HUES48 (cell line): ENCODE measurements at regions not wholly inside any gene's neighbourhood (a gene's known extent, or its start where the extent isn't known, plus 50 kb on each side); places are given as distances from the start of the nearest gene placed in this dataset.
"Not testable (repeated sequence)": the region's sequence is repeated elsewhere in the genome, so short reads cannot be mapped to it uniquely, and the experiment has no call there.

Experiments used
- H3K27ac ChIP-seq: one replicate; pipeline ENCODE4 v1.7.0; 2013; ENCODE audit warnings: low read depth, low read length, inconsistent platforms
- H3K27me3 ChIP-seq: 2 replicates; pipeline ENCODE4 v1.6.1; 2013; ENCODE audit warnings: mild to moderate bottlenecking, low read length; ENCODE audit not compliant: control insufficient read depth, insufficient read depth
- H3K36me3 ChIP-seq: 2 replicates; pipeline ENCODE4 v1.6.1; 2013; ENCODE audit warnings: low read length; ENCODE audit not compliant: control insufficient read depth, insufficient read depth
- H3K4me1 ChIP-seq: 2 replicates; pipeline ENCODE4 v1.6.1; 2013; ENCODE audit warnings: mild to moderate bottlenecking, low read length; ENCODE audit not compliant: control insufficient read depth, insufficient read depth
- H3K4me3 ChIP-seq: 2 replicates; pipeline ENCODE4 v1.5.1; 2013; ENCODE audit warnings: mild to moderate bottlenecking, low read depth, low read length
- H3K9ac ChIP-seq: 2 replicates; pipeline ENCODE4 v1.6.1; 2013; ENCODE audit warnings: mild to moderate bottlenecking, low read depth, low read length, moderate library complexity
- H3K9me3 ChIP-seq: 2 replicates; pipeline ENCODE4 v1.6.1; 2013; ENCODE audit warnings: low read length; ENCODE audit not compliant: control insufficient read depth, insufficient read depth

- Histone ChIP-seq H3K27ac (no peak overlapping the region), H3K27me3 (no peaks in the 10 kb centered on the region), H3K4me3 (no peak overlapping the region), H3K36me3 (no peaks in the 10 kb centered on the region), H3K4me1 (peaks cover 4% of the 10 kb centered on the region), H3K9me3 (peaks cover 4% of the 10 kb centered on the region; the same call in 1 of the 2 replicates), H3K9ac (no peak overlapping the region)
These were observed 55.4 kb upstream of the GRPR start for GRCh38 chrX:16067886-16068515.

DNA sequence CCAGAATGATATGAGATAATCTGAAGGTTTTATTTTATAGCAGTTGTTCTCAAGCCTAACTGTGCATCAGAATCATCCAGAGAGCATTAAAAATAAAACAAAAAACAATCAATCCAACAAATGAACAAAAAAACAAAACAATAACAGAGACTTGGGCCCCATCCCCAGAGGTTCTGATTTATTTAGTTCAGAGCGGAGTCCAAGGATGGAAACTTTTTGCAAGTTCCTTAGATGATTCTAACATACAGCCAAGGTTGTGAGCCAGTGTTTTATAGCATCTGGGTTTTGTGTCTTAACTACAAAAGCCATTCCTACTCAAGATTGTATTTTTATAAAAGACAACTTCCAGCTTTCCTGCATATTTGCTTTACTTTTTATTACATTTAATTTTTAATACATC is 59.4 kb upstream of the GRPR start:
- H3K9ac ChIP-seq, result no peak overlapping the region
- no peak overlapping the region for H3K4me3 ChIP-seq
- no peaks in the 10 kb centered on the region for H3K9me3 ChIP-seq
- no peak overlapping the region for H3K27ac ChIP-seq
- H3K27me3 ChIP-seq, result no peaks in the 10 kb centered on the region
- H3K4me1 ChIP-seq, result peaks cover 4% of the 10 kb centered on the region
- H3K36me3 ChIP-seq, result no peaks in the 10 kb centered on the region

DNA sequence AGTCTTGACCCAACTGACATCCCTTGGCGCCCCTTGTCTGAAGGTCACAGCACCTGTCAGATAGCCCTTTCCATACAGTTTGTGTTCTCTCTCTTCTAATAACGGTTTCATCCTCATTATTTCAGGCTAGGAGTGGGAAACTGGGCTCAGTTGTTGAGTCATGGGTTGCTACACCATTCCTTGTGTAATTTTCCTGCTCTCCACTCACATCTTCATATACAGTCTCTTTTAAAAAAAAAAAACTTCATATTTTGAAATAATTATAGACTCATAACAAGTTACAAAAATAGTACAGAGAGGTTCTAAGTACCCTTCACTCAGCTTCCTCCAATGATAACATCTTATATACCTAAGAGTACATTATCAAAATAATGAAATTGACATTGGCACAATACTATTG is 60.2 kb upstream of the GRPR start:
- Histone ChIP-seq H3K9ac (no peak overlapping the region), H3K27me3 (no peaks in the 10 kb centered on the region), H3K27ac (no peak overlapping the region), H3K4me1 (peaks cover 4% of the 10 kb centered on the region), H3K36me3 (no peaks in the 10 kb centered on the region), H3K9me3 (no peaks in the 10 kb centered on the region), H3K4me3 (no peak overlapping the region)

GRCh38 chrX:16061296-16061695 is 62.1 kb upstream of the GRPR start:
- Histone ChIP-seq H3K4me1 (no peaks in the 10 kb centered on the region), H3K27me3 (no peaks in the 10 kb centered on the region)

GRCh38 chrX:16060252-16060651 is 63.1 kb upstream of the GRPR start:
- Histone ChIP-seq H3K36me3 (no peaks in the 10 kb centered on the region), H3K27me3 (no peaks in the 10 kb centered on the region), H3K4me3 (no peak overlapping the region), H3K9ac (no peak overlapping the region), H3K27ac (no peak overlapping the region), H3K4me1 (no peaks in the 10 kb centered on the region; the same call in 1 of the 2 replicates), H3K9me3 (no peaks in the 10 kb centered on the region)

More at GRCh38 chrX:16061296-16061695, 62.1 kb upstream of the GRPR start:
- Histone ChIP-seq H3K27ac (no peak overlapping the region), H3K4me3 (no peak overlapping the region), H3K9me3 (no peaks in the 10 kb centered on the region), H3K36me3 (no peaks in the 10 kb centered on the region), H3K9ac (no peak overlapping the region)

- H3K9me3 ChIP-seq, result peaks cover 20% of the 10 kb centered on the region
- H3K27ac ChIP-seq, H3K4me1 ChIP-seq, H3K36me3 ChIP-seq, H3K27me3 ChIP-seq, H3K9ac ChIP-seq, H3K4me3 ChIP-seq: not testable (repeated sequence)
These were observed 74.2 kb upstream of the GRPR start for GRCh38 chrX:16049126-16049525.

DNA sequence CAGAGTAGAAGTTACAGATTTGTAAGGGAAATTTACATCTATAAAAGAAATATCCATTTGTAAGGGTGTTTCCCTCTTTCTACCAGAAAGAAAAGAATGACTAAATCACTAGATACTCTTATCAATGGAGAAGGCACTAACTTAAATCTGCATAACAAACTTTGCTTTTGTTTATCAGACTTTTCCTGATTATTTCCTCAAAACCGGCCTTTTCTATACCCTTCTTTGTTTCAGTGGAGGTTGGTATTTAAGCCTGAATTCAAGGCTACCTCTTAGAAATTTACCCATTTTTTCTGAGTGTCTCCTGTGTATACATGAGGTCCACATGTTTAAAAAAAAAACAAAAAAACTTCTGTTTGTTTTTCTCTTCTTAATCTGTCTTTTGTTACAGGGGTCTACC is 80.4 kb upstream of the GRPR start:
- H3K9ac ChIP-seq, result peak overlapping the region; percentile 41; the same call in 1 of the 2 replicates
- H3K9me3 ChIP-seq, result no peaks in the 10 kb centered on the region
- no peaks in the 10 kb centered on the region for H3K27me3 ChIP-seq
- peaks cover 31% of the 10 kb centered on the region for H3K4me1 ChIP-seq
- no peak overlapping the region for H3K4me3 ChIP-seq
- H3K36me3 ChIP-seq, result no peaks in the 10 kb centered on the region
- peak overlapping the region; percentile 96 for H3K27ac ChIP-seq

- no peaks in the 10 kb centered on the region for H3K36me3 ChIP-seq
- H3K27ac ChIP-seq, result no peak overlapping the region
- no peak overlapping the region for H3K9ac ChIP-seq
- H3K27me3 ChIP-seq, result no peaks in the 10 kb centered on the region
- peaks cover 31% of the 10 kb centered on the region for H3K4me1 ChIP-seq
- no peak overlapping the region for H3K4me3 ChIP-seq
- peaks cover 10% of the 10 kb centered on the region; the same call in 1 of the 2 replicates for H3K9me3 ChIP-seq
These were observed 83.5 kb upstream of the GRPR start for GRCh38 chrX:16039834-16040233.

GRCh38 chrX:16039363-16039762 is 84.0 kb upstream of the GRPR start:
- H3K9ac ChIP-seq, result no peak overlapping the region
- H3K27me3 ChIP-seq, result no peaks in the 10 kb centered on the region
- H3K36me3 ChIP-seq, result no peaks in the 10 kb centered on the region
- H3K4me1 ChIP-seq, result peaks cover 31% of the 10 kb centered on the region
- H3K4me3 ChIP-seq, result no peak overlapping the region
- H3K9me3 ChIP-seq, result peaks cover 10% of the 10 kb centered on the region; the same call in 1 of the 2 replicates
- H3K27ac ChIP-seq, result no peak overlapping the region

DNA sequence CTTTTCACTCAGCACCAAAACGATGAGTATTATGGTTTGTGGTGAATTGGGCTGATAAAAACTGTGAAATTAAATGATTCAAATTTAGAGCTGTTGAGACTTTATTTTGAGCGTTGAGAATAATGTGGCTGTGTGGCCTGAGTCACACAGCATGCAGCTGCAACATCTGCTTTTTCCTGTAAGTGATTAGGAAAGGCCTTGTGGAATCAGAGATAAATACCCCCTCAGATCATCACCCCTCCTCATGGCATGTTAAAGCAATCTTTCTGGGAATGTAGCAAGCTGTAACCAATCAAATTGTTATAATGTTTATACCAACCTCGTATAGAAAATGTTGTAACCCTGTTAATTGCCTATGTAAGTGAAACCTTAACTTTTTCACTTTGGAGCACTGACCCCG is 90.0 kb upstream of the GRPR start:
- Histone ChIP-seq H3K4me1 (no peaks in the 10 kb centered on the region), H3K9me3 (peaks cover 10% of the 10 kb centered on the region; the same call in 1 of the 2 replicates), H3K27me3 (no peaks in the 10 kb centered on the region), H3K9ac (no peak overlapping the region), H3K27ac (no peak overlapping the region), H3K4me3 (no peak overlapping the region), H3K36me3 (no peaks in the 10 kb centered on the region)

DNA sequence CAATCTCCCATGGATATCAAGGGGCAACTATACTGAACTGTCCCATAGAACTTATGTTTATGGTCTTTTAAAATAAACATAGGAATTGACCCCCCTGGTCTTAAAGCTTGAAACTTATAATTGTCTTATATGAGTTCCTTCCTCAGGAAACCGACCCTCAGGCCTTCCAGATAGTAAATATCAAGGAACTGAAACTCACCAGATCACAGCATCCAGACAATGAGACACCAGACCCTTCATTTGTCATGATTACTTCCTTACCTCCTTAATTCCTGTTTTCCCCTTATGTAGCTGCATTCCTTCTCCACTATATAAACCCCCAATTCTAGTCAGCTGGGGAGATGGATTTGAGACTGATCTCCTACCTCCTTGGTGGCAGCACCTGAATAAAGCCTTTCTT is 94.8 kb upstream of the GRPR start:
- no peaks in the 10 kb centered on the region for H3K9me3 ChIP-seq
- H3K9ac ChIP-seq, result no peak overlapping the region
- no peak overlapping the region for H3K27ac ChIP-seq
- peaks cover 6% of the 10 kb centered on the region; the same call in 1 of the 2 replicates for H3K4me1 ChIP-seq
- no peak overlapping the region for H3K4me3 ChIP-seq
- no peaks in the 10 kb centered on the region for H3K36me3 ChIP-seq
- H3K27me3 ChIP-seq, result no peaks in the 10 kb centered on the region
